SHP77 treated with DMSO at 0.1 percent for 48 hours (cell line): ENCODE measurements at regions not wholly inside any gene's neighbourhood (a gene's known extent, or its start where the extent isn't known, plus 50 kb on each side); places are given as distances from the start of the nearest gene placed in this dataset.

Experiments
- DNase-seq: peaks from one replicate; lab custom pipeline; 2025; lab: John Stamatoyannopoulos, UW

DNA sequence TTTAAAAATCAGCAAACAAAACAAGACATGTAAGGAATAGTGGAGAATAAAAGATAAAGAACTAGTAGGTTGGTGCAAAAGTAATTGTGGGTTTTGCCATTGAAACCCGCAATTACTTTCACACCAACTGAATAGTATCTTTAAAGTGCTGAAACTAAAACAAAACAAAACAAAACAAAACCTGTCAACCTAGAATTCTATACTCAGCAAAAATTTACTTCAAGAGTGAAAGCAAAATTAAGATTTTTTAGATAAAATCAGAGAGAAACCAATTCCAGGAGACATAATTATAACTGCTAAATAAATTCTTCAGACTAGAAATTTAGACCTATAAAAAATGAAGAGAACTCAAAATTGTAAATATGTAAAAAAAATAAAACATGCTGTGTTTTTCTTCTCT lies 114.0 kb upstream of the TSPAN2 start:
- DNase-seq = no peak

DNA sequence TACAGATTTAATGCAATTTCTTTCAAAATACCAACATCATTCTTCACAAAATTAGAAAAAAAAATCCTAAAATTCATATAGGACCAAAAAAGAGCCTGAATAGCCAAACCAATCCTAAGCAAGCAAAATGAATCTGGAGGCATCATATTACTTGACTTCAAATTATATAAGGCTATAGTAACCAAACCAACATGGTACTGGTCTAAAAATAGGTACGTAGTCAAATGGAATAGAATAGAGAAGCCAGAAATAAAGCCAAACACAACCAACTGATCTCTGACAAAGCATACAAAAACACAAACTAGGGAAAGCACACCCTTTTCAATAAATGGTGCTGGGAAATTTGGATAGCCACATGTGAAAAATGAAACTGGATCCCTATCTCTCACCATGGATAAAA lies 112.3 kb upstream of the TSPAN2 start:
- no peak for DNase-seq

DNA sequence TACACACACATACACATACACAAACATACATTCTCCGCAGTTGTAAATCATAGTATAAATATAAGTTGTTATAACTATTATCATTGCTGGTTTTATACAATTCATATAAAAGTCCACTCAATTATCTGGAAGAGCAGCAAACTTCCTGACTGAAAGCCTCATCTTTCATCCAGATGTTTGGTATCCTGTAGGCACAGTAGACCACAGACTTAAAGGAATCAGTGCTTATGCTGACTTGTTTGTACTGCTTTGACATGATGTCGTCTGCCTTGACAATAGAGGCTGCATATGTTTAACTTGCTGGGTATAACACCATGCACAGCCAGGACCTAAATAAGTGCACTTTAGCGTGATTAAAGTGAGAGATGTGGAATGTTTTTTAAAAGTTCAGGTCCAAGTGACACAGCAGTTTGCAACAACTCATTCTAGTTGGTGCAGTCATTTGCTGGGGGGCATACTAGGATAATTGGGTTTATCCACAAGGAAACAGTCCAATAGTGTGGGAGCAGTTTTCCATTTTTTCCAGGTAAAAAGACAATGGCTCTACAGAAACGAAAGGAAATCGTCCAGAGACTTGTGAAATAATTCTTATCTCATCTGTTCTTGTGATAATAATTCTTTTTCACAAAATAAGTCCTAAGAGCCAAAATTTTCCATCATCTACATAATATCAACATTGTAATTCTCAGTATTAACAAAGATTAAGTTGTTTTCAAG lies 110.3 kb upstream of the TSPAN2 start:
- DNase-seq = no peak

DNA sequence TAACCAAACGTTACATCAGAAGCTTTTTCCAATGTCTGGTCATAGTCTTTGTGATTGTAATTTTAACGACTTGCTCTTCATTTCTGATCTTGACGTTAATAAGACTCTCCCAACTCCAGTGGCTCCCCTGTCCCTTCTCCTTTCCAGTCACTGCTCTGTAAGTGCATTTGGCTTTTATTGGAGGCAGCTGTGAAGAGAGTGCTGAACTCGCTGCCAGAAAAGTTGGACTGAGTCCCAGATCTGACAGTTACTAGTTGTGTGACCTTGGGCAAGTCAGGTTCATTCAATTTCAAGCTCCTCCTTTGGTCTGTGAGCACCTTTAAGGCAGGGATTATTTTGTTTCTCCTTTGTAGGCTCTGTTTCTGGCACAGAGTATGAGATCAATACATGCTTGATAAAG lies 109.6 kb upstream of the TSPAN2 start:
- peak; percentile 15 for DNase-seq

DNA sequence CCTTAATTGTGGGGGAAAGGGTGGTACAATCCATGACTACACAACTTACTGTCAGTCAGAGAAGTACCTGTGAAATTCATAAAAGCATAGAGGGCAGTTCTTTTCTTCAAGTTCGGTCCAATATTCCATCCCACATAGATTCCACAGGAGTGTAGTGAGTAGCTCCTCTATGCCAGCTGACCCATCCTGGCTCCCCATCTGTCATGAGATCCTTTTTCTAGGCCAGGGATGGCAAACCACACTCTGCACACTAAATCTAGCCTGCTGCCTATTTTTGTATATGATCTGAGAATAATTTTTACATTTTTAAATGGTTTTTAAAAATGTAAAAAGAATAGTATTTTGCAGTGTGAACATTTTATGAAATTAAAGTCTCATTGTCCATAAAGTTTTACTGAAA lies 107.0 kb upstream of the TSPAN2 start:
- DNase-seq = no peak

DNA sequence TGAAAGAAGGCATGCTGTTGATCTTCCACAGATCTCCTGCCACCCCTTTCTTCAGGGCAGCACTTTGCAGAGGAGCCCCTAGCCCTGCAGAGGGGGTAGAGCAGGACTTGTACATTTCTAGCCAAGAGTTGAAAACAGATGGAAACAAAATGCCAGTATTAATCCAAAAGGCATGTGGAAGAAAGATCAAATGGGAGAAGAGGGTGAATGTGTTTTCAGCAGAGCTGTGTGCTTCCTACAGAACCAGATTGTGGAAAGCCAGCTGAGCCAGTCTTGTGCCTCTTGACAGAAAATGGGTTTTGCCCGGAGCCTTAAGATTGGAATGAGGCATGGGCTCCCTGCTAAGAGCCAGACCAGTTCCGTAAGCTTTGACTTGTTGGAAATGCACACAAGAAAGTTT lies 105.2 kb upstream of the TSPAN2 start:
- no peak for DNase-seq

DNA sequence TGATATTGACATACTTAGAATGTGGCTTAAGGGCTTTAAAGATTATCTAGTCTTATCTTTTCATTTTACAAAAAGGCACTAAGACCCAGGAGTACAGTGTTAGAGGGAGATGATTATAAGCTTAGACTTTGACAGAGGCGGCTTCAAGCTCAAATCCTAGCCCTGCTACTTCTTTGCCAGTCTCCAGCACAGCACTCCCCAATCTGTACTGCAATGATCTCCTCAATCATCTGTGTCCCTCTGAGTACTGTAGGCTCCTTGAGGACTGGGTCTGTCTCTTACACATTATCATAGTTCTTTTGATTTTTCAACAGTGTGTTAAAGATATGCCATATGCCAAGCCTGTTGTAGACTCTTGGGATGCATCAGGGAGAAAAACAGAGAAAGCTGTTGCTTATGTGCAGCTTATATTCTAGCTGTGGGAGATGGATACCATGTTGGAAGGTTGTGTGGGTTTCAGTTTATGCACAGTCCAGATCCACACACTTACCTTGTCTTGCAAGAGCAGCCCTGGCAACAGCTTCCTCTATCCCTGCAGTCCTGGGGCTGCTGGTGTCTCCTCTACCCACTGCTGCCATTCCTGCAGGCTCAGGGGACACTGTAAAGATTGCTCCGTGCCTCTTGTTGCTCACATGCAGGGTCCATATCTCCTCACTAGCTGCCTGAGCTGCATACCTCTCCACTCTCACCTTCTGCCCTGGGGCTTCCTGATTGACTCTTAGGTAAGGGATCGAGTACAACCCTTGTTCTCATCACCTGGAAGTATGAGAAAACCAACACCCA lies 103.9 kb upstream of the TSPAN2 start:
- no peak for DNase-seq

DNA sequence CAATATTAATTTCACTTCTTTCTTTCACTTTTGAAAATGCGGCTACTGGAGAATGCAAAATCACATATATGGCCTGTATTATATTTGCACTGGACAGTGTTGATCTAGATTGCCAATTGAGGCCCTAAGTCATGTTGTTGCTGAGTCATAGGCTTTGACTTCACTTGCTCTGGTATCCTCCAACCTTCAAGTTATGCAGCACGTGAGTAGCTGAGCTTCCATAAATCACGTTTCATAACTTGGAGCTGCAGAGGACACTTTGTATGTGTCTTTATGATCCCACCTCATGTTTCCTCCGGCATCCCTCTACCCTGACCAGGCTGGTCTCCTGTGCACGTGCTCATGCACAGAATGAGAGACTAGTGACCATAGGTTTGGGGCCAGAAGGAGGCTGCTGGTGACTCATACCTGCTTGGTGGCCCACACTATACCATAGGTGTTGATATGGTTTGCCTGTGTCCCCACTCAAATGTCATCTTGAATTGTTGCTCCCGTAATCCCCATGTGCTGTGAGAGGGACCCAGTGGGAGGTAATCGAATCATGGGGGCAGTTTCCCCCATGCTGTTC lies 103.0 kb upstream of the TSPAN2 start:
- no peak for DNase-seq

DNA sequence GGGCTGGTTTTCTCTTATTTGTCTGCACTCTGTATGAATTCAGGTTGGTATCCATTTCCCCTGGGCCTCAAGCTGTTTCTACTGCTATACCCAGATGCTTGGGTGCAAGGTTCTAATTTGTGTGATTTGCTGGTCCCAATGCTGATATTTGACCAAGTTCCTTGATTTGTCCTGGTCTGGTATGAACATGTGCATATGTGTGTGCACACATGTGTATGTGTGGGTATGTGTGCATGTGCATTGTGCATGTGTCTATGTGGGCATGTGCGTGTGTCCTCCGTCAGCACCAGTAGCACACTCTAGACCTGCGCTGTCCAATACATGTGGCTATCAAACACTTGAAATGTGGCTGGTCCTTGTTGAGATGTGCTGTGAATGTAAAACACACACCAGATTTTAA lies 102.4 kb upstream of the TSPAN2 start:
- DNase-seq = no peak

DNA sequence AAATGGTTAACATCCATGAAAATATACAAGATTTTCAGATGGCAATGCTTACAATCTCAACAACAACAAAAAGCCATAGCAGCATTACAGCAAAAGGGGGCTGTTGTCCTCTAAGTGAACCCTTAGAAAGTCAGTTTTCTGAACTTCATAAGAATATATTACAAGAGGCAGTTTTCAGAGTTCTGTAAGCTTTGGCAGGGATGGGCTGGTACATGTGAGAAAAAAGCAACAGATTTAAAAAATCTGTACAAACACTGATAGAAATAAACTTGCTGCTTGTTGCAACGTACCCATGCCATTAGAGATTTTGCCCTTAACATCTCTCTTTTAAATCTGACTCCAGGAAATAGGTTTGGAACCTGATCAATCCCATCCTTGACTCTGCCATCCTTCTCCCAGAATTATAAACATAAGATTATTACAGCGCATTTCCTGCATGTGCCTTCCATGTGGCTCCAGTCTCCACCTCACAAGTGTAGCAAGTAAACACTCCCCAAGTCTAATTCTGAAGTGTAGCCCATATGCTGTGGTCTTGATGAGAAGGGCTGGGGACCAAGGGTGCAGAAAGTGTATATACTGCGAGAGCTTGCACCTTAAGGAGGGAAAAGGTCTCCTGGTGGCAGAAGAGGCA lies 101.4 kb upstream of the TSPAN2 start:
- DNase-seq = no peak

DNA sequence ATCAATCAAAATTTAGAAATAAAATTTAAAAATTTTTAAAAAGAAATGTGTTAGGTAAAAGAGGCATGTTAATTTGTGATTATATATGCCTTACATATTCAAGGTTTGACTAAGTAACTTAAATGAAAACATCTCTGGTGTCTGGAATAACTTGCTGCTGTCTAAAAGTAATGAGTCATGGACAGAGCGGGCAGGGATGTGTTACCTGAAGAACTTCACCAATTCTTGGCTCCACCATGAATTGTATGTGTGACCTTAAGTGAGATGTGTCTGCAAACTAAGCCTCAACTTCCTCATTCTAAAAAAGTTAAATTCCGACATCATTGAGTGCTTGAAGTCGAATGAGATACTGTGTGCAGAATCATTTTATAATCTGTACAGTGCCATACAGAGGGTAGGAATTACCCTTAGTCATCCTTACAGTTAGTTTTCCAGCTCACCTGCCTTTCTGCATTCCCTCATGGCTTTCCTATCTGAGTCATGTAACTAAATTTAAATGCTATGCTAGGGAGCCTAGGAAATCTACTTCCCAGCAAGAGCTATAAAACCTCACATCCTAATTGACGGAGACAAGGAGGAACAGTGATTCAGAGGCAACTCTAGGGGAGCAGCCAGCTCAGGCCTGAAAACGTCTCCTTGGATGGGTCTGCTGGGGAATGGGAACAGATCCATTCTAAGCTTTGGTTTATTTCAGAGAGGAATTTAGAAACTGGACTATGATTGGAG lies 100.7 kb upstream of the TSPAN2 start:
- DNase-seq = no peak

DNA sequence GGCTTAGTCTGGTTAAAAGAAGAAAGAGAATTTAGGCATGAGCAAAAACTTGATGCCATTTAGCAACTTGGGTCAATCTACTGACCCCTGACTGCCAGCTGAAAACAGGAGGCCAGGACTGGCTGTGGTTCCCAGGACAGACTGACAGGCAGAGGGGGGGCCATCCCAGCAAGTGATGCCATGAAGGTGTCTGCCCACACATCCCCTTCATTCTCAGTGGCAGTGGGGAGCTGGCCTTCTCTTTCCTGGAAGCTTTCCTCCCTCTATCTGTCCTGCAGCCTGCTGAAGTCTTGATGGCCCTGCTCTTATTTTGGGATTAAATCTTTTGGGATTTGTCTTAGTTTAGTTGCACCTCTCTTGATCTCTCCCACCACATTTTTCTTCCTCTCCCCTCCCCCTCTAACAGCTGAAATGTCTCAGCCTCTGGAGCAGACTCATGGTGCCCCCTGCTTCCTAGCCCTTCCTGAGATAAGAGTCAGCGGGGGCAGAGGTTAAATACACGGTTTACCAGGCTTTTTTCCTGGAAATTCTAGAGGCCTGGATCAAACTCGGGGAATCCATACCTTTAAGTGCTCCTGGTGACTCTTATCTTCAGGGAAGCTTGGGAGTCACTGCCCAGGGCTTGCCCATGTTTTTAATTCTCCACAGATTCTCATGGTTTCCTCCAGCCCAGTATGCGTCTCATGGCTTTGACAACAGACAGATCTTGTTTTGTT lies 99.5 kb upstream of the TSPAN2 start:
- DNase-seq = no peak

DNA sequence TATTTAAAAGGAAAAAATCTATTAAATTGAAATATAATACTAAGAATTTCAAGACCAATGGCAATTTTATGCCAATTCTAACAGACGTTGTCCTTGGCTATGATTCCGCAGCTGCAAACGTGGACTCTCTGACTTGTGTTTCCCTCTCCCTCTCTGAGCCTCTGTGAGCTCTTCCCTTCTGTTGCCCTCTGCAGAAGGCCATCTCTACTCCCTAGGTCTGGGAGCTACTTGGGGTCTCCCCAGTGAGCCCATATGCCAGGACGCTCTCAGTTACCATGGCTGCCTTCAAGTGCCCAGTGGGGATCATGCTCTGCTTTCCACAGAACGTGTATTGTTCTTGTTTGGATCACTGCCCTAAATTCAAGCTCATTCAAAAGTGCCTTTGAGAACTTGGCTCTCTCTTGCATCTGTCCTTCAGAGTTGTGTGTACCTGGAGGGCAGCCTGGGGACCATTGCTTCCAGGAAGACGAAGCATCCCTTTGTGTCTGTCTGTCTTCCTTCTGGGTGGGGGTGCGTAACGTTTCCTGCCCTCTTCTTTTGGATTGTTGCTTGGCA lies 97.5 kb upstream of the TSPAN2 start:
- DNase-seq = no peak

DNA sequence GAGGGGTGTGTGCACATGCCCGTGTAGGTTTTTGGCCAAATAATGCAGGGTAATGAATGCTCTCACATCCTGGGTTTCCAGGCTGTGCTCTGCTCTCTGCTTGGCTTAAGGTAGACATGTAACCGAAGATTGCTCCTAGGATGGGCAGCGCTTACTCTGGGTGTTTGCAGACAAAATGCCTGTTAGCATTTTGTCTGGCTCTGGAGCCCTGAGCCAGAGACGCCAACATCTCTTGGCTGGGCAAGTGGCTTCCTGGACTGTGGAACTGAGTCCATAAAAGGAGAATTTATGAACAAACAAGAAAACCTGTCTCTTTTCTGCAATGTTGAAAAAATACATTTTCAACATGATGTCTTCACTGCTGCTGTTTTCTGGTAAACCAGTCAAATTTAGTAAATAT lies 96.0 kb upstream of the TSPAN2 start:
- no peak for DNase-seq

DNA sequence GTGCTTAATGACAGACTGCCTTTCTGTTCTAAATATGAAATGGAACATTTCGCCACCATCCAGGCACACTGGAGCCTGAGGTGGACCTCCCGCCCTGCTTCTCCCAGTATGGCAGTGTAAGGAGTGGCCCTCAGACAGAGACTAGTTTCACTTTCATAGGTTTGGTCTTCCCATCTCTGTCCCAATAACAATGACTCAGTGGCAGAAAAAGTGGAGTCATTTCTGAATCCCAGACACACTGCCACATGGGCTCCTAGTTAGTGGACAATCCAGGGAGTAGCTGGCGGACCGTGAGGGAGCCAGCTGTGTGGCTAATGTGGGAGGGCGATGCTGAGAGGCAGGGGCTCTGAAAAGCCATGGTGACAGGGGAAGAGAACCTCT lies 95.6 kb upstream of the TSPAN2 start:
- no peak for DNase-seq

DNA sequence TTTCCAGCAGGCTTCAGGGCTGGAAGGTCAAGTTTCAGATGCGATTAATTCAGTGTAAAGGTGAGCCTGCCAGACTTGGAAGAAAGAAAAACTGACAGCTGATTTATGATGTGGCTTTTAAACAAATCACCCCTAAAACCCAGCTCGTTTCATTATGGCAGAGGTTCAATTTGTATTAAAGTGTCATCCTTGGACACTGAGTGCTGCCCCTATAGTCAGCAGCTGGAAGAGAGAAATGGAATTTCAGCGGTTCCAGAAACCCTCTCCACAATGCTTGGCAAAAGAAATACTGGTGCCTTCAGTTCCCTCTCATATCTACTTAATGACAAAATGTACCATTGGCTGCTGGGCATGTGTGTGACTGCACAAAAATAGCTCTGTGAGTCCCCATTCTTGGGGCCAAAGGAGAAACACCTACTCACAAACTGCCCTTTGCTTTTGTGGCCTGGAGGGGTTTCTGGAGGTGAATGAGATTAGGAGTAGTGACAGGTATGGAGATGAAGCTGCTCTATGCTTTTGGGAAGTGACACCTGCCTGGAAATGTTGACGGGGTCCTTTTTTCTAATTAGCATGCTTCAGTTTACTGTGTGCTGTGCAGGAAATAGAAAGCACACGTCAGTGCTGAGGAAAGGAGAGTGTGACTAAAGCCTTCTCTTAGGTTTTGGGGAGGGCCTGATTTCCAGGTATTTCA lies 95.1 kb upstream of the TSPAN2 start:
- no peak for DNase-seq

DNA sequence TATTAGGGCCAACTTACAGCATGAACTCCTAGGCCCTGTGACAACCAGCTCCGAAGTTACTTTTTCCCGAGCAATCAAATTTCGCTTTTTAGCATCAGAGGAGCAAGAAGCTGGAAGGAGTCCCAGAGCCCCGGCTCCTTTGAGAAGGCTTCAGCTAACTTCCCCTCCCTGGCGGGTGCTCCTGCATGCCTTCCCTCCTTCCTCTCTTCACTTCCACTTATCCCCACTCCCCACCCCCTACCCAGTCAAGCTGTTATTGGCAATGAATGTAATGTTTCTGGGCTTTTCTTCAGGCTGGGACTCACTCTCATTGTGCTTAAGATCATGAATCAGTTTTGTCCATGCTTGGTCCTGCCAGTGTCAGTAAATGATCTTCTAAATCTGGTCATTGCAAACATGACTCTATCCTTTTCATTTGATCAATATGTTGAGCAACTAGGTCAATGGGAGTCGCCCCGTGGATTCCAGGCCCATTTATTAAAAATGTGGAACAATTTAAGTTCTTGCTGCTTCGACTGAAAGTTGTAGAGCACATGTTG lies 94.5 kb upstream of the TSPAN2 start:
- DNase-seq = no peak

DNA sequence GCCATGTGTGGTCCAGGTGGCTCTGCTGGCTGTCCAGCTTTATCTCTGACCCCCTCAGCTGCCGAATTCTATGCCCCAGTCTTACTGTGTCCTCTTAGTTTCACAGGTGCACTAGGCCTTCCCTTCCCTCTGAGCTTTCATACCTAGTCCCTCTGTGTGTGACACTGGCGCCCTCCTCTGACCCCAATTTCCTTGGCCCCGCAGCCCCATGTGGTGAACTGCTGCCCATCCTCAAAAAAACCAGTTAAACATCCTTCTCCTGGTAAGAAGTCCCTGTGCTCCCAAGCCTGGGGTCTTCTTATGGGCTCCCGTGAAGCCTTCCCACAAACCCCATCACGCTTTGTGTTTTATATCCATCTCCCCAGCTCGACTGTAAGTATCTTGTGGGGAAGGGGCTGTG lies 93.9 kb upstream of the TSPAN2 start:
- DNase-seq = no peak

DNA sequence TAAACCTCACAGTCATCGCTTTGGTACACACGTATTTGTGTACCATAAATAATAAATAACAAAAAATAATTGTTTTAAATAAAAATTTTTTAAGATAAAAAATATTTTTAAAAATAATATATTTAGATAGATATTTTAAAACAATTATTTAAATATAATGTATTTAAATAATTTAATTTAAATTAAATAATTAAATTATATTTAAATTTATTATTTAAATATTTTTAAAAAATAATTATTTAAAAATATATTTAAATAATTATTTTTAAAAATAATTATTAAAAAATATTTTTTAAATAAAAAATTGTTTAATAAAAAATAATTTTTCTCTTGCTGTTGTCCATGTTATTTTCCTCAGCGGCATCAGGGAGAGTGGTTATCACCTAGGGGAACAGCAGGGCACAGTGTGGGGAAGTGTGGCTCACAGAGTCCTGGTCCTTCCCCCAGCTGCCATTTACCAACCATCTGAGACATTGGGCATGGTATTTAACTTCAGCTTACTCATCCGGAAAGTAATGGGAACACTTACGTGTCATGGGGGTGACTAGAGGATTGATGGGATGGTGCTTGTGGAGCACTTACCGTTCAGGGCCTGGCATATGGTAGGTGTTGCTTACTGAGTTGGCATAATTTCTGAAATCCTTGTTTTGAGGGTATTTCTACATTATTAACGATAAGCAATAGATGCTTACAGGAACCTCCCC lies 92.9 kb upstream of the TSPAN2 start:
- DNase-seq = no peak

DNA sequence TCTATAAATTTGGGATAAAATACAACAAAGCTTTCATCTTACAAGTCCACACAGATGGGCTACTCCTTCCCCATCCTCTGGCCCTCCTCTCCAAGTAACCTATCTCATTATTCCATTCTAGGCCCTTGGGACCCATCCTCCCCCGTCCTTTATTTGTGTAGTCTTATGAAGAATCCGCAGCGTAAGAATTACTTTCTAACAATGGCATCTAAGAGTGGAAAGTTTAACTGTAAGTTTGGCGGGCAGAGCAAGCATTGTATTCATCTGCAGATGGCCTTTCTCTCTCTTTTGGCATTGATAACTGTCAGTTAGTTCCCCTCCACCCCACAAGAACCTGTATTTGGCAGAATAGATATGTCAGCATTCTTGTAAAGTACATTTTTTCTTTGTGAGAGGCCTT lies 91.9 kb upstream of the TSPAN2 start:
- no peak for DNase-seq
